Activated B cell treated with CpG ODN at 0.5 μM for 24 hours (primary cell): ENCODE measurements at regions not wholly inside any gene's neighbourhood (a gene's known extent, or its start where the extent isn't known, plus 50 kb on each side); places are given as distances from the start of the nearest gene placed in this dataset.

Source experiments
- ATAC-seq: fragments of 200-7000 bp; cut with Tn5 transposase; one replicate; pipeline ENCODE4 v1.10.0; 2021; ENCODE audit warnings: low read depth, mild to moderate bottlenecking, moderate library complexity
- CTCF ChIA-PET: fragments of 350-600 bp; sonication (Branson Sonifier 250); formaldehyde crosslinking; loops from one replicate; lab custom pipeline; 2021; ENCODE audit warnings: antibody characterized with exemption; lab: Charles Lee
- POLR2A ChIA-PET: fragments of 350-600 bp; sonication (Branson Sonifier 250); formaldehyde crosslinking; loops from one replicate; lab custom pipeline; 2021; ENCODE audit warnings: antibody characterized with exemption; lab: Charles Lee
- DNase-seq: peaks from one replicate; pipeline ENCODE4 v3.0.0; 2022
- H3K27ac Mint-ChIP-seq: one replicate; pipeline ENCODE4 v1.8.0; 2020; ENCODE audit warnings: mixed read lengths
- H3K27me3 Mint-ChIP-seq: one replicate; pipeline ENCODE4 v1.8.0; 2021; ENCODE audit warnings: mixed read lengths
- H3K36me3 Mint-ChIP-seq: one replicate; pipeline ENCODE4 v1.8.0; 2021; ENCODE audit warnings: low read depth, mixed read lengths
- H3K4me1 Mint-ChIP-seq: one replicate; pipeline ENCODE4 v1.8.0; 2021; ENCODE audit warnings: mixed read lengths
- H3K4me3 Mint-ChIP-seq: one replicate; pipeline ENCODE4 v1.8.0; 2020; ENCODE audit warnings: mild to moderate bottlenecking, mixed read lengths
- H3K9me3 Mint-ChIP-seq: one replicate; pipeline ENCODE4 v1.8.0; 2020; ENCODE audit warnings: mixed read lengths
- CTCF ChIP-seq: fragments of 200-600 bp; IDR thresholded peaks from one replicate; pipeline ENCODE4 v1.8.0; 2022; ENCODE audit warnings: antibody characterized with exemption, mild to moderate bottlenecking
- intact Hi-C: fragments of 100-400 bp; cut with micrococcal nuclease; formaldehyde crosslinking; loops from one replicate; pipeline ENCODE4 v1.15.1; 2024

GRCh38 chr3:43872301-43872700, 181.6 kb downstream of the ABHD5 start:
- ChIA-PET CTCF (interaction anchor here (1.1 kb wide), 1 partner anchor 17 kb away, joined by 3 read pairs; no protein-coding TSS in a partner anchor), POLR2A (no interaction called here)
- intact Hi-C loops = no loop called here
- Mint-ChIP-seq H3K36me3 (no peaks in the 10 kb centered on the region), H3K9me3 (no peaks in the 10 kb centered on the region), H3K27ac (no peak overlapping the region), H3K4me3 (no peak overlapping the region), H3K27me3 (peaks cover 13% of the 10 kb centered on the region), H3K4me1 (no peaks in the 10 kb centered on the region)
- DNase-seq = no peak
- no peak for TF ChIP-seq CTCF
- ATAC-seq = no peak

- no peak overlapping the region for H3K27ac Mint-ChIP-seq
- no peak for TF ChIP-seq CTCF
- DNase-seq (no peak), ATAC-seq (no peak)
- H3K4me1 Mint-ChIP-seq = no peaks in the 10 kb centered on the region
- no peaks in the 10 kb centered on the region for H3K36me3 Mint-ChIP-seq
- H3K9me3 Mint-ChIP-seq = no peaks in the 10 kb centered on the region
- ChIA-PET CTCF (no interaction called here), POLR2A (no interaction called here)
- H3K27me3 Mint-ChIP-seq = peaks cover 15% of the 10 kb centered on the region
- intact Hi-C loops = no loop called here
- H3K4me3 Mint-ChIP-seq = no peak overlapping the region
Measured at GRCh38 chr3:43872901-43873300, 182.2 kb downstream of the ABHD5 start.

GRCh38 chr3:43873723-43874122, 183.0 kb downstream of the ABHD5 start:
- ChIA-PET CTCF (no interaction called here), POLR2A (no interaction called here)
- peaks cover 11% of the 10 kb centered on the region for H3K27me3 Mint-ChIP-seq
- no peak overlapping the region for H3K27ac Mint-ChIP-seq
- H3K36me3 Mint-ChIP-seq = no peaks in the 10 kb centered on the region
- no peaks in the 10 kb centered on the region for H3K4me1 Mint-ChIP-seq
- H3K4me3 Mint-ChIP-seq = no peak overlapping the region
- no peak for TF ChIP-seq CTCF
- H3K9me3 Mint-ChIP-seq = no peaks in the 10 kb centered on the region
- intact Hi-C loops = no loop called here
- DNase-seq = no peak
- ATAC-seq = no peak

GRCh38 chr3:43874290-43874689, 183.6 kb downstream of the ABHD5 start:
- Mint-ChIP-seq H3K36me3 (no peaks in the 10 kb centered on the region), H3K27me3 (peaks cover 11% of the 10 kb centered on the region), H3K27ac (no peak overlapping the region), H3K4me3 (no peak overlapping the region), H3K9me3 (no peaks in the 10 kb centered on the region), H3K4me1 (no peaks in the 10 kb centered on the region)
- DNase-seq = no peak
- no peak for TF ChIP-seq CTCF
- no peak for ATAC-seq
- ChIA-PET CTCF (no interaction called here), POLR2A (no interaction called here)
- intact Hi-C loops = no loop called here

GRCh38 chr3:43874731-43875130, 184.0 kb downstream of the ABHD5 start:
- CTCF ChIA-PET = no interaction called here
- TF ChIP-seq CTCF = no peak

More at GRCh38 chr3:43874731-43875130, 184.0 kb downstream of the ABHD5 start:
- Mint-ChIP-seq H3K9me3 (no peaks in the 10 kb centered on the region), H3K4me1 (no peaks in the 10 kb centered on the region), H3K4me3 (no peak overlapping the region), H3K27me3 (peaks cover 11% of the 10 kb centered on the region), H3K36me3 (no peaks in the 10 kb centered on the region), H3K27ac (no peak overlapping the region)
- ATAC-seq = no peak
- intact Hi-C loops = no loop called here
- POLR2A ChIA-PET = no interaction called here
- DNase-seq = no peak
